ENCODE measurements at regions not wholly inside any gene's neighbourhood (a gene's known extent, or its start where the extent isn't known, plus 50 kb on each side); places are given as distances from the start of the nearest gene placed in this dataset.

DNA sequence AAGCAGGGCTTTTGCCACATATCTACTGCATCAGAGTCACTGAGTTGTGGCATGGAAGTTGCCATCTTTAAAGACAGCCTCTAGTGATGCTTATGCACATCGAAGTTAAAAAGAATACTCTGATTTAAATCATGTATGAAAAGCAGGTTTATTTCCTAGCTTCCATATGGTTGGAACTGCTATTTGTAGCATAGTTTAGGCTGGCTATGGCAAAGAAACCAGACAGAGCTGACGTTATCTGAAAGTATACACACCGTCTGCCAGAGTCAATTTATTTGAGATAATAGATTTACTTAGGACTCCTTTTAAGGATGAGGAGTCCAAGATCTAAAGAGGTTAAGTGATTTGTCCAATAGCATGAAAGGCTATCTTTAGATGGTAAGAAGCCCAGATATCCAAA lies 536.9 kb upstream of the ADGRL4 start:
- no peaks in the 10 kb centered on the region for H3K79me2 ChIP-seq (replicated peaks; ENCODE audit: insufficient read depth, low read length)
- no peaks in the 10 kb centered on the region for H3K36me3 ChIP-seq (ENCODE audit: insufficient read depth, low read length)
- no peaks in the 10 kb centered on the region for H3K27me3 ChIP-seq (ENCODE audit: insufficient read depth, low read depth, low read length)
- no peak overlapping the region for H3K4me2 ChIP-seq (ENCODE audit: low read length)
- TF ChIP-seq MXI1 (conservative IDR thresholded peaks at IDR 0.05; ENCODE audit: poor library complexity, severe bottlenecking) (no peak), RAD21 (conservative IDR thresholded peaks at IDR 0.05) (no peak), TAF1 (IDR thresholded peaks at IDR 0.05; ENCODE audit: low read depth) (no peak), POLR2AphosphoS5 (IDR thresholded peaks at IDR 0.05) (no peak), EZH2 (IDR thresholded peaks at IDR 0.05; ENCODE audit: borderline replicate concordance, insufficient read depth, low read length, poor library complexity, severe bottlenecking) (no peak), SMC3 (conservative IDR thresholded peaks at IDR 0.05; ENCODE audit: poor library complexity) (no peak), CTCF (IDR thresholded peaks at IDR 0.05; ENCODE audit: poor library complexity, severe bottlenecking) (no peak), EP300 (conservative IDR thresholded peaks at IDR 0.05; ENCODE audit: poor library complexity, severe bottlenecking) (no peak)
- TF ChIP-seq, protein P1, sequence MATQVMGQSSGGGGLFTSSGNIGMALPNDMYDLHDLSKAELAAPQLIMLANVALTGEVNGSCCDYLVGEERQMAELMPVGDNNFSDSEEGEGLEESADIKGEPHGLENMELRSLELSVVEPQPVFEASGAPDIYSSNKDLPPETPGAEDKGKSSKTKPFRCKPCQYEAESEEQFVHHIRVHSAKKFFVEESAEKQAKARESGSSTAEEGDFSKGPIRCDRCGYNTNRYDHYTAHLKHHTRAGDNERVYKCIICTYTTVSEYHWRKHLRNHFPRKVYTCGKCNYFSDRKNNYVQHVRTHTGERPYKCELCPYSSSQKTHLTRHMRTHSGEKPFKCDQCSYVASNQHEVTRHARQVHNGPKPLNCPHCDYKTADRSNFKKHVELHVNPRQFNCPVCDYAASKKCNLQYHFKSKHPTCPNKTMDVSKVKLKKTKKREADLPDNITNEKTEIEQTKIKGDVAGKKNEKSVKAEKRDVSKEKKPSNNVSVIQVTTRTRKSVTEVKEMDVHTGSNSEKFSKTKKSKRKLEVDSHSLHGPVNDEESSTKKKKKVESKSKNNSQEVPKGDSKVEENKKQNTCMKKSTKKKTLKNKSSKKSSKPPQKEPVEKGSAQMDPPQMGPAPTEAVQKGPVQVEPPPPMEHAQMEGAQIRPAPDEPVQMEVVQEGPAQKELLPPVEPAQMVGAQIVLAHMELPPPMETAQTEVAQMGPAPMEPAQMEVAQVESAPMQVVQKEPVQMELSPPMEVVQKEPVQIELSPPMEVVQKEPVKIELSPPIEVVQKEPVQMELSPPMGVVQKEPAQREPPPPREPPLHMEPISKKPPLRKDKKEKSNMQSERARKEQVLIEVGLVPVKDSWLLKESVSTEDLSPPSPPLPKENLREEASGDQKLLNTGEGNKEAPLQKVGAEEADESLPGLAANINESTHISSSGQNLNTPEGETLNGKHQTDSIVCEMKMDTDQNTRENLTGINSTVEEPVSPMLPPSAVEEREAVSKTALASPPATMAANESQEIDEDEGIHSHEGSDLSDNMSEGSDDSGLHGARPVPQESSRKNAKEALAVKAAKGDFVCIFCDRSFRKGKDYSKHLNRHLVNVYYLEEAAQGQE (IDR thresholded peaks at IDR 0.05; ENCODE audit: borderline replicate concordance) = no peak
- H3F3A ChIP-seq (ENCODE audit: insufficient read depth, low read length, poor library complexity, severe bottlenecking) = no peaks in the 10 kb centered on the region
- no peak overlapping the region for H3K27ac ChIP-seq (ENCODE audit: low read length)
- no peaks in the 10 kb centered on the region for H4K20me1 ChIP-seq (ENCODE audit: insufficient read depth)
- no peak overlapping the region for H3K4me3 ChIP-seq (ENCODE audit: low read length)
- H2AFZ ChIP-seq (ENCODE audit: low read depth, low read length) = no peak overlapping the region
- no peak overlapping the region for H3K9ac ChIP-seq (ENCODE audit: low read length)
- no peaks in the 10 kb centered on the region for H3K9me3 ChIP-seq (ENCODE audit: low read length)
- no peaks in the 10 kb centered on the region for H3K9me2 ChIP-seq (ENCODE audit: insufficient read depth, low read length)

- no peaks in the 10 kb centered on the region for H3K9me2 ChIP-seq (ENCODE audit: insufficient read depth, low read length)
- no peaks in the 10 kb centered on the region for H3K27me3 ChIP-seq (ENCODE audit: insufficient read depth, low read depth, low read length)
- no peak overlapping the region for H3K9ac ChIP-seq (ENCODE audit: low read length)
- H4K20me1 ChIP-seq (ENCODE audit: insufficient read depth) = no peaks in the 10 kb centered on the region
- H3K4me3 ChIP-seq (ENCODE audit: low read length) = no peak overlapping the region
- H3K4me2 ChIP-seq (ENCODE audit: low read length) = no peak overlapping the region
- H3K36me3 ChIP-seq (ENCODE audit: insufficient read depth, low read length) = no peaks in the 10 kb centered on the region
- TF ChIP-seq MXI1 (conservative IDR thresholded peaks at IDR 0.05; ENCODE audit: poor library complexity, severe bottlenecking) (no peak), TAF1 (IDR thresholded peaks at IDR 0.05; ENCODE audit: low read depth) (no peak)
- no peak overlapping the region for H3K27ac ChIP-seq (ENCODE audit: low read length)
- no peaks in the 10 kb centered on the region for H3K79me2 ChIP-seq (replicated peaks; ENCODE audit: insufficient read depth, low read length)
- no peaks in the 10 kb centered on the region for H3F3A ChIP-seq (ENCODE audit: insufficient read depth, low read length, poor library complexity, severe bottlenecking)
- H3K9me3 ChIP-seq (ENCODE audit: low read length) = no peaks in the 10 kb centered on the region
- H2AFZ ChIP-seq (ENCODE audit: low read depth, low read length) = no peak overlapping the region
These were observed 532.5 kb upstream of the ADGRL4 start for GRCh38 chr1:79539001-79539400.

DNA sequence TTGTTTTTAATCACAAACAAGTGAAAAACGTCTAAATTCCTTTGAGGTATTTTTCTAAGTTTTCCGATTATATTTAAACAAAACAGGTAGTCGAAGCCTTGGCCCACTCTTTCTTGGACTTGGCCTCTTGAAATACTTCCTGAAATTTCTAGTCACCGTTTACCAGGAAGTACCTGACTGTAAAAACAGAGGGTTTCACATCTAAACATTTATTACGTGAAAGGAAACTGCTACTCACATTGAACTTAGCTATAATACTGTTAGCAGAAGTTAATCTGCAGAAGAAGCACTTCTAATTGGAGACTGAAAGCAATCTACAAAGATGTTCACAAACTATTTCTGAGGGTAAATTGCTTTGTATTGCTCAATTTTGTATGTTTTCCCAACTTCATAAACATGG lies 526.0 kb upstream of the ADGRL4 start:
- Histone ChIP-seq H3K4me3 (ENCODE audit: low read length) (no peak overlapping the region), H3K79me2 (replicated peaks; ENCODE audit: insufficient read depth, low read length) (no peaks in the 10 kb centered on the region), H4K20me1 (ENCODE audit: insufficient read depth) (no peaks in the 10 kb centered on the region), H3K27ac (ENCODE audit: low read length) (no peak overlapping the region), H3K9me2 (ENCODE audit: insufficient read depth, low read length) (no peaks in the 10 kb centered on the region), H3K36me3 (ENCODE audit: insufficient read depth, low read length) (no peaks in the 10 kb centered on the region), H2AFZ (ENCODE audit: low read depth, low read length) (no peak overlapping the region), H3K27me3 (ENCODE audit: insufficient read depth, low read depth, low read length) (no peaks in the 10 kb centered on the region), H3F3A (ENCODE audit: insufficient read depth, low read length, poor library complexity, severe bottlenecking) (no peaks in the 10 kb centered on the region), H3K9ac (ENCODE audit: low read length) (no peak overlapping the region), H3K9me3 (ENCODE audit: low read length) (no peaks in the 10 kb centered on the region), H3K4me2 (ENCODE audit: low read length) (no peak overlapping the region)
- TF ChIP-seq POLR2AphosphoS5 (IDR thresholded peaks at IDR 0.05) (no peak), CTCF (IDR thresholded peaks at IDR 0.05; ENCODE audit: poor library complexity, severe bottlenecking) (no peak), TAF1 (IDR thresholded peaks at IDR 0.05; ENCODE audit: low read depth) (no peak), MXI1 (conservative IDR thresholded peaks at IDR 0.05; ENCODE audit: poor library complexity, severe bottlenecking) (no peak), EZH2 (IDR thresholded peaks at IDR 0.05; ENCODE audit: borderline replicate concordance, insufficient read depth, low read length, poor library complexity, severe bottlenecking) (no peak), EP300 (conservative IDR thresholded peaks at IDR 0.05; ENCODE audit: poor library complexity, severe bottlenecking) (no peak), RAD21 (conservative IDR thresholded peaks at IDR 0.05) (no peak), SMC3 (conservative IDR thresholded peaks at IDR 0.05; ENCODE audit: poor library complexity) (no peak)
- TF ChIP-seq, protein P1 (IDR thresholded peaks at IDR 0.05; ENCODE audit: borderline replicate concordance) = no peak

All from neural cell (in vitro differentiated cells).